ENCODE measurements at regions not wholly inside any gene's neighbourhood (a gene's known extent, or its start where the extent isn't known, plus 50 kb on each side); places are given as distances from the start of the nearest gene placed in this dataset.

DNA sequence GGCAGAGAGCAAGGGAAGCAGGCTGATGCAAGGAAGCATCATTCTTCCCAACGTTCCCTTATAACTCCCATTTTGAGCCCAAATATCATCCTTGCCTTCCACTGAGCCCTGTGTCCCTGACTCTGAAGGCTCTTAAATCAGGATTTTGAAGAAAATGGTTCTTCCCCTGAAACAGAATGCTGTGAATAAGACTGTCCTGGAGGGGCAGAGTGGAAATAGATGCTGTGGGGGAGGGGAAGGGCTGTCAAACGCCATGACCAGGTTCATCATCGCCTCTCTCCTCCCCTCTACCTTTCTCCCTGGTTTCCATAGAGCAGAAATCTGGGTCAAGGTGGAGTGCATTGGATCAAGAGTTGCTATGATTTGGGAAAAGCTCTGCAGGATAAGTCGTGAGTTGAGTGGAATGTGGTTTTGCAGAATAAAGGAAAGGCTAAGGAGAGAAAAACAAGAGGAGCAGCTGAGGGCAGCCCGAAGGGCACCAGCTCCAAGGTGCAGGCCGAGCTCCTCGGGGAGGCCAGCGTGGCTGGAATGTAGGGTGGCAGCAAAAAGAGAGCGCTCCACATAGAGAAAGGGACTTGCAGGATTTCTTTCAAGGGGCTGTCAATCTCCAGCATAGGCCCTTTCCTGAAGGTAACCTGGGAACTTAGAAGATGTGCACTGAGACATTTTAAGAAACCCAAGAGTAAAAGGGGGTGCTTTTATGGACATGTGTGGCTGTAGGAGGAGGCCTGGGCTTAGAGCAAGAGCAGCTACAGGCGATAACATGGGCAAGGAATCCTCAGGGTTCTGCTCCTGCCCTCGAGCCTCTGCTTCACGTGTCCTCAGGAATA lies 120.8 kb upstream of the CDYL start (continued):
- TF ChIP-seq REST (IDR thresholded peaks at IDR 0.05; ENCODE audit: unreplicated experiment) (no peak), POLR2AphosphoS5 (IDR thresholded peaks at IDR 0.05; ENCODE audit: low read depth) (no peak), NANOG (IDR thresholded peaks at IDR 0.05; ENCODE audit: borderline replicate concordance) (no peak), ZNF331 (CRISPR knock-in tag; IDR thresholded peaks at IDR 0.05; ENCODE audit: low read depth) (no peak), CREB1 (CRISPR knock-in tag; IDR thresholded peaks at IDR 0.05; ENCODE audit: low read depth) (no peak), ZNF114 (CRISPR knock-in tag; IDR thresholded peaks at IDR 0.05) (no peak), EZH2phosphoT487 (IDR thresholded peaks at IDR 0.05; ENCODE audit: unreplicated experiment) (no peak)
- TF ChIP-seq, protein P1, sequence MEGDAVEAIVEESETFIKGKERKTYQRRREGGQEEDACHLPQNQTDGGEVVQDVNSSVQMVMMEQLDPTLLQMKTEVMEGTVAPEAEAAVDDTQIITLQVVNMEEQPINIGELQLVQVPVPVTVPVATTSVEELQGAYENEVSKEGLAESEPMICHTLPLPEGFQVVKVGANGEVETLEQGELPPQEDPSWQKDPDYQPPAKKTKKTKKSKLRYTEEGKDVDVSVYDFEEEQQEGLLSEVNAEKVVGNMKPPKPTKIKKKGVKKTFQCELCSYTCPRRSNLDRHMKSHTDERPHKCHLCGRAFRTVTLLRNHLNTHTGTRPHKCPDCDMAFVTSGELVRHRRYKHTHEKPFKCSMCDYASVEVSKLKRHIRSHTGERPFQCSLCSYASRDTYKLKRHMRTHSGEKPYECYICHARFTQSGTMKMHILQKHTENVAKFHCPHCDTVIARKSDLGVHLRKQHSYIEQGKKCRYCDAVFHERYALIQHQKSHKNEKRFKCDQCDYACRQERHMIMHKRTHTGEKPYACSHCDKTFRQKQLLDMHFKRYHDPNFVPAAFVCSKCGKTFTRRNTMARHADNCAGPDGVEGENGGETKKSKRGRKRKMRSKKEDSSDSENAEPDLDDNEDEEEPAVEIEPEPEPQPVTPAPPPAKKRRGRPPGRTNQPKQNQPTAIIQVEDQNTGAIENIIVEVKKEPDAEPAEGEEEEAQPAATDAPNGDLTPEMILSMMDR (conservative IDR thresholded peaks at IDR 0.05; ENCODE audit: low read depth in 2 of 2) = no peak

- ATAC-seq = no peak
- Mint-ChIP-seq H3K4me3 (no peak overlapping the region), H3K4me1 (peaks cover 28% of the 10 kb centered on the region), H3K27me3 (ENCODE audit: insufficient read depth, low read depth, poor library complexity) (peaks cover 2% of the 10 kb centered on the region), H3K9me3 (peaks cover 5% of the 10 kb centered on the region; the same call in 1 of the 3 replicates), H3K27ac (no peak overlapping the region), H3K36me3 (ENCODE audit: low read depth) (peaks cover 4% of the 10 kb centered on the region)
- Histone ChIP-seq H4K20me1 (replicated peaks; ENCODE audit: insufficient read depth) (no peaks in the 10 kb centered on the region), H3K36me3 (ENCODE audit: insufficient read depth) (no peaks in the 10 kb centered on the region), H3K27me3 (ENCODE audit: insufficient read depth) (no peaks in the 10 kb centered on the region), H3K9me2 (ENCODE audit: insufficient read depth) (no peaks in the 10 kb centered on the region), H3K4me3 (no peak overlapping the region), H3K27ac (ENCODE audit: low read depth) (no peak overlapping the region), H3K4me2 (no peak overlapping the region), H3F3A (replicated peaks; ENCODE audit: low read depth) (no peaks in the 10 kb centered on the region), H2AFZ (no peak overlapping the region), H3K4me1 (ENCODE audit: insufficient read depth) (peaks cover 16% of the 10 kb centered on the region), H3K79me2 (replicated peaks; ENCODE audit: insufficient read depth) (no peaks in the 10 kb centered on the region)
- DNase-seq (ENCODE audit: low spot score) = no peak
- TF ChIP-seq STAT1 (IDR thresholded peaks at IDR 0.05; ENCODE audit: unreplicated experiment) (no peak), NANOG (IDR thresholded peaks at IDR 0.05; ENCODE audit: borderline replicate concordance) (no peak), EZH2 (IDR thresholded peaks at IDR 0.05; ENCODE audit: low read depth, unreplicated experiment) (no peak), ETS1 (IDR thresholded peaks at IDR 0.05) (no peak), REST (IDR thresholded peaks at IDR 0.05; ENCODE audit: unreplicated experiment) (no peak), EZH2phosphoT487 (IDR thresholded peaks at IDR 0.05; ENCODE audit: unreplicated experiment) (no peak), CREB1 (CRISPR knock-in tag; IDR thresholded peaks at IDR 0.05; ENCODE audit: low read depth) (no peak), JUNB (IDR thresholded peaks at IDR 0.05; ENCODE audit: unreplicated experiment) (no peak), ZNF331 (CRISPR knock-in tag; IDR thresholded peaks at IDR 0.05; ENCODE audit: low read depth) (no peak), ZNF114 (CRISPR knock-in tag; IDR thresholded peaks at IDR 0.05) (no peak)
- TF ChIP-seq, protein P1 (conservative IDR thresholded peaks at IDR 0.05; ENCODE audit: low read depth in 2 of 2) = no peak
Observed at GRCh38 chr6:4653141-4653540, 123.1 kb upstream of the CDYL start.

Measured in GM23338 (cell line).